IMR-90 (cell line): ENCODE measurements at regions not wholly inside any gene's neighbourhood (a gene's known extent, or its start where the extent isn't known, plus 50 kb on each side); places are given as distances from the start of the nearest gene placed in this dataset.

ENCODE experiments used
- ATAC-seq: fragments of 200-7000 bp; cut with Tn5 transposase; 2 replicates; pipeline ENCODE4 v1.9.1; 2020; ENCODE audit warnings: low read depth, mild to moderate bottlenecking, moderate library complexity
- BruUV-seq: library from RNA; stranded (reverse); fragments of 400-500 nt; replicated peaks from 2 replicates; lab custom pipeline; 2021; lab: Mats Ljungman, UMichigan
- CTCF ChIA-PET: fragments of 300-600 bp; formaldehyde crosslinking; extraction: SDS; loops from one replicate; lab custom pipeline; 2021; ENCODE audit warnings: antibody characterized with exemption; lab: Yijun Ruan, JAX
- POLR2A ChIA-PET: fragments of 300-600 bp; sonication (Branson Sonifier 250); formaldehyde crosslinking; loops from one replicate; lab custom pipeline; 2022; ENCODE audit warnings: antibody characterized with exemption; ENCODE audit not compliant: unreplicated experiment; lab: Charles Lee
- DNase-seq: peaks from one replicate; pipeline ENCODE4 v3.0.0; 2013
- H2AFZ ChIP-seq: replicated peaks from 2 replicates; pipeline ENCODE3; 2013; ENCODE audit warnings: low read length, mild to moderate bottlenecking; ENCODE audit not compliant: poor library complexity
- H2AK5ac ChIP-seq: 2 replicates; pipeline ENCODE4 v1.6.1; 2013; ENCODE audit warnings: low read depth, low read length, inconsistent platforms
- H2AK9ac ChIP-seq: replicated peaks from 2 replicates; pipeline ENCODE3; 2013; ENCODE audit warnings: mild to moderate bottlenecking, low read depth, low read length, moderate library complexity; ENCODE audit not compliant: poor library complexity
- H2BK120ac ChIP-seq: 2 replicates; pipeline ENCODE4 v1.6.1; 2013; ENCODE audit warnings: low read depth, low read length, inconsistent platforms
- H2BK15ac ChIP-seq: 3 replicates; pipeline ENCODE4 v1.6.1; 2013; ENCODE audit warnings: low read depth, low read length, inconsistent platforms
- H2BK20ac ChIP-seq: 2 replicates; pipeline ENCODE4 v1.6.1; 2013; ENCODE audit warnings: low read depth, mild to moderate bottlenecking, inconsistent platforms, low read length, moderate library complexity
- H2BK5ac ChIP-seq: 2 replicates; pipeline ENCODE4 v1.6.1; 2013; ENCODE audit warnings: mild to moderate bottlenecking, low read depth, low read length, inconsistent platforms; ENCODE audit not compliant: poor library complexity, severe bottlenecking
- H3K14ac ChIP-seq: replicated peaks from 2 replicates; pipeline ENCODE4 v1.6.1; 2013; ENCODE audit warnings: low read depth, low read length, inconsistent platforms
- H3K18ac ChIP-seq: 2 replicates; pipeline ENCODE4 v1.6.1; 2013; ENCODE audit warnings: low read depth, low read length, control low read depth
- H3K23ac ChIP-seq: 2 replicates; pipeline ENCODE4 v1.6.1; 2013; ENCODE audit warnings: low read depth, low read length, inconsistent platforms
- H3K27ac ChIP-seq: 2 replicates; pipeline ENCODE4 v1.5.1; 2013; ENCODE audit warnings: mild to moderate bottlenecking, control low read depth, low read length; ENCODE audit not compliant: insufficient read depth
- H3K27me3 ChIP-seq: 2 replicates; pipeline ENCODE4 v1.6.1; 2013; ENCODE audit warnings: low read length; ENCODE audit not compliant: control insufficient read depth, insufficient read depth
- H3K36me3 ChIP-seq: 2 replicates; pipeline ENCODE4 v1.6.1; 2013; ENCODE audit warnings: low read length, mixed read lengths; ENCODE audit not compliant: control insufficient read depth, insufficient read depth
- H3K4ac ChIP-seq: 2 replicates; pipeline ENCODE4 v1.6.1; 2013; ENCODE audit warnings: low read depth, low read length, inconsistent platforms
- H3K4me1 ChIP-seq: 2 replicates; pipeline ENCODE4 v1.6.1; 2013; ENCODE audit warnings: low read length, mixed read lengths; ENCODE audit not compliant: control insufficient read depth, insufficient read depth
- H3K4me2 ChIP-seq: 2 replicates; pipeline ENCODE4 v1.6.1; 2013; ENCODE audit warnings: low read depth, mild to moderate bottlenecking, control low read depth, low read length, moderate library complexity
- H3K4me3 ChIP-seq: 2 replicates; pipeline ENCODE4 v1.5.1; 2013; ENCODE audit warnings: low read depth, mild to moderate bottlenecking, control low read depth, low read length, moderate library complexity; ENCODE audit not compliant: insufficient read depth
- H3K56ac ChIP-seq: 2 replicates; pipeline ENCODE4 v1.6.1; 2013; ENCODE audit warnings: low read length, inconsistent platforms; ENCODE audit not compliant: insufficient read depth; ENCODE audit errors: extremely low read depth
- H3K79me1 ChIP-seq, 2 experiments: 2 replicates each; pipeline ENCODE4 v1.6.1; 2013; ENCODE audit warnings: low read length in 2 of 2, inconsistent platforms in 1 of 2, low read depth in 1 of 2
- H3K9ac ChIP-seq: 2 replicates; pipeline ENCODE4 v1.6.1; 2013; ENCODE audit warnings: low read depth, low read length, control low read depth
- H3K9me1 ChIP-seq: 2 replicates; pipeline ENCODE4 v1.6.1; 2013; ENCODE audit warnings: low read length, inconsistent platforms; ENCODE audit not compliant: insufficient read depth
- H3K9me3 ChIP-seq: 2 replicates; pipeline ENCODE4 v1.6.1; 2013; ENCODE audit warnings: low read length; ENCODE audit not compliant: control insufficient read depth, insufficient read depth
- H4K20me1 ChIP-seq: 2 replicates; pipeline ENCODE4 v1.6.1; 2013; ENCODE audit warnings: low read length, inconsistent platforms; ENCODE audit not compliant: insufficient read depth
- H4K5ac ChIP-seq: 2 replicates; pipeline ENCODE4 v1.6.1; 2013; ENCODE audit warnings: mild to moderate bottlenecking, low read depth, low read length, control low read depth
- H4K8ac ChIP-seq, 2 experiments: 2 replicates each; pipeline ENCODE4 v1.6.1; 2013; ENCODE audit warnings: low read depth in 2 of 2, low read length in 2 of 2, control low read depth in 1 of 2, inconsistent platforms in 1 of 2
- H4K91ac ChIP-seq: 2 replicates; pipeline ENCODE4 v1.6.1; 2013; ENCODE audit warnings: low read depth, low read length, inconsistent platforms; ENCODE audit not compliant: insufficient read depth
- BHLHE40 ChIP-seq: fragments of 150-350 bp; IDR thresholded peaks from 2 replicates; pipeline ENCODE4 v1.6.1; 2016; ENCODE audit warnings: mild to moderate bottlenecking, low read depth, low read length
- FOS ChIP-seq: fragments of 150-350 bp; IDR thresholded peaks from 2 replicates; pipeline ENCODE4 v1.6.1; 2016; ENCODE audit warnings: low read depth, low read length
- MAFK ChIP-seq: IDR thresholded peaks from 2 replicates; pipeline ENCODE4 v1.6.1; 2012; ENCODE audit warnings: low read depth, low read length, improper control_type of control experiment
- MAZ ChIP-seq: IDR thresholded peaks from 2 replicates; pipeline ENCODE4 v1.6.1; 2012; ENCODE audit warnings: low read depth, mild to moderate bottlenecking, low read length, improper control_type of control experiment, moderate library complexity, borderline replicate concordance
- NFE2L2 ChIP-seq: fragments of 150-350 bp; IDR thresholded peaks from 2 replicates; pipeline ENCODE4 v1.6.1; 2016; ENCODE audit warnings: low read depth, mild to moderate bottlenecking, low read length
- RAD21 ChIP-seq: IDR thresholded peaks from 2 replicates; pipeline ENCODE4 v1.6.1; 2012; ENCODE audit warnings: low read length, improper control_type of control experiment
- RCOR1 ChIP-seq: IDR thresholded peaks from 2 replicates; pipeline ENCODE4 v1.6.1; 2012; ENCODE audit warnings: mild to moderate bottlenecking, low read length, improper control_type of control experiment; ENCODE audit not compliant: insufficient replicate concordance
- RFX5 ChIP-seq: IDR thresholded peaks from 2 replicates; pipeline ENCODE4 v1.8.0; 2012; ENCODE audit warnings: low read depth, mild to moderate bottlenecking, low read length, moderate library complexity
- SMC3 ChIP-seq: fragments of 150-350 bp; IDR thresholded peaks from 2 replicates; pipeline ENCODE4 v1.6.1; 2016; ENCODE audit warnings: low read depth, mild to moderate bottlenecking, antibody characterized with exemption, low read length, moderate library complexity
- WGBS, 2 experiments: methylation state at CpG; one replicate each; pipeline versions ENCODE4 v1.1.5 to v1.1.7; 2013; ENCODE audit warnings: missing lambda C conversion rate in 2 of 2; ENCODE audit not compliant: insufficient read length in 1 of 2; ENCODE audit errors: extremely low coverage in 2 of 2; 5-methylcytosine and 5-hydroxymethylcytosine counted together
- dilution Hi-C: fragments of 300-500 bp; cut with HindIII; formaldehyde crosslinking; loops from one replicate; pipeline ENCODE4 v1.14.3; 2018; ENCODE audit warnings: low sequenced_read_pairs; ENCODE audit not compliant: unreplicated experiment
- in situ Hi-C: fragments of 300-500 bp; cut with MboI; formaldehyde crosslinking; loops from 3 replicates; pipeline ENCODE4 v1.14.3; 2019; ENCODE audit warnings: low sequenced_read_pairs, inconsistent platforms, mixed read lengths
- intact Hi-C: fragments of 100-400 bp; cut with micrococcal nuclease; formaldehyde crosslinking; loops from 2 replicates; pipeline ENCODE4 v1.10.0; 2022
- TF ChIP-seq, protein P1 (sequence below): fragments of 150-350 bp; IDR thresholded peaks from 2 replicates; pipeline ENCODE4 v1.6.1; 2016; ENCODE audit warnings: low read depth, mild to moderate bottlenecking, low read length, moderate library complexity, borderline replicate concordance
- TF ChIP-seq, protein P2 (sequence below): conservative IDR thresholded peaks from 2 replicates; pipeline ENCODE4 v1.5.1; 2012; ENCODE audit warnings: mild to moderate bottlenecking, low read depth, low read length, improper control_type of control experiment
- TF ChIP-seq, protein P3 (sequence below): fragments of 150-350 bp; IDR thresholded peaks from 2 replicates; pipeline ENCODE4 v1.6.1; 2017; ENCODE audit warnings: mild to moderate bottlenecking, antibody characterized with exemption, low read length, low read depth

DNA sequence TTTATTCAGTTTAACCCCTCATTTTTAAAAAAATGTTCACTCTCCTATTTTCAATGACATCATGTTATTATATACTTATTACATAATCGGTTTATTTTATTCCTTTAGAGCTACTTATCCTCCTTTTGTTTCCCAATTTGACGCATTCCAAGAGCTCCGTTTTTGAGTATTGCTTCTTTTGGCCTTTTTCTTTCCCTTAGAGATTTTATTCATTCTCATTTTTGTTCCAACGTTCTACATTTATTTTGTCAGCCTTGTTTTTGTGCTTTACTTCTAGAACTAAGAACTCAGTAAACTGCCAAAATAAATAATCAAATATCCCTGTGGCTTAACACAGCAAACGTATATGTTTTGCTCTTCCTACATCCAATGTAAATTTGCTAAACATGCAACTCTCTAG is 769.1 kb downstream of the NCAM2 start:
- in situ Hi-C loops (no loop called here), dilution Hi-C loops (no loop called here), intact Hi-C loops (no loop called here)
- Histone ChIP-seq H3K36me3 (no peaks in the 10 kb centered on the region), H4K5ac (no peak overlapping the region), H4K8ac (no peak overlapping the region), H3K4ac (no peak overlapping the region), H2BK20ac (no peak overlapping the region), H3K56ac (no peak overlapping the region), H3K9me3 (no peaks in the 10 kb centered on the region), H2AFZ (no peak overlapping the region), H2BK120ac (no peak overlapping the region), H3K14ac (no peak overlapping the region), H3K18ac (no peak overlapping the region), H3K4me2 (no peak overlapping the region), H2AK9ac (no peak overlapping the region), H3K27me3 (no peaks in the 10 kb centered on the region), H3K79me1 (no peaks in the 10 kb centered on the region), H3K4me1 (no peaks in the 10 kb centered on the region), H3K9ac (no peak overlapping the region), H2BK5ac (no peak overlapping the region), H4K20me1 (no peaks in the 10 kb centered on the region), H2AK5ac (no peak overlapping the region), H3K23ac (no peak overlapping the region), H3K27ac (no peak overlapping the region), H3K9me1 (no peaks in the 10 kb centered on the region), H4K91ac (no peak overlapping the region), H2BK15ac (no peak overlapping the region), H3K4me3 (no peak overlapping the region)
- WGBS, 2 experiments = no CpG with 5 or more reads among the region's 5 CpGs
- POLR2A ChIA-PET = no interaction called here
- BruUV-seq = no TSS peak
- ATAC-seq = no peak
- TF ChIP-seq SMC3 = no peak
- no peak for TF ChIP-seq RCOR1
- no peak for TF ChIP-seq RFX5
- TF ChIP-seq RAD21 = no peak
- TF ChIP-seq MAFK = no peak
- TF ChIP-seq NFE2L2 = no peak
- TF ChIP-seq BHLHE40 = no peak
- TF ChIP-seq, protein P1, sequence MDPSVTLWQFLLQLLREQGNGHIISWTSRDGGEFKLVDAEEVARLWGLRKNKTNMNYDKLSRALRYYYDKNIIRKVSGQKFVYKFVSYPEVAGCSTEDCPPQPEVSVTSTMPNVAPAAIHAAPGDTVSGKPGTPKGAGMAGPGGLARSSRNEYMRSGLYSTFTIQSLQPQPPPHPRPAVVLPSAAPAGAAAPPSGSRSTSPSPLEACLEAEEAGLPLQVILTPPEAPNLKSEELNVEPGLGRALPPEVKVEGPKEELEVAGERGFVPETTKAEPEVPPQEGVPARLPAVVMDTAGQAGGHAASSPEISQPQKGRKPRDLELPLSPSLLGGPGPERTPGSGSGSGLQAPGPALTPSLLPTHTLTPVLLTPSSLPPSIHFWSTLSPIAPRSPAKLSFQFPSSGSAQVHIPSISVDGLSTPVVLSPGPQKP = no peak
- TF ChIP-seq, protein P2, sequence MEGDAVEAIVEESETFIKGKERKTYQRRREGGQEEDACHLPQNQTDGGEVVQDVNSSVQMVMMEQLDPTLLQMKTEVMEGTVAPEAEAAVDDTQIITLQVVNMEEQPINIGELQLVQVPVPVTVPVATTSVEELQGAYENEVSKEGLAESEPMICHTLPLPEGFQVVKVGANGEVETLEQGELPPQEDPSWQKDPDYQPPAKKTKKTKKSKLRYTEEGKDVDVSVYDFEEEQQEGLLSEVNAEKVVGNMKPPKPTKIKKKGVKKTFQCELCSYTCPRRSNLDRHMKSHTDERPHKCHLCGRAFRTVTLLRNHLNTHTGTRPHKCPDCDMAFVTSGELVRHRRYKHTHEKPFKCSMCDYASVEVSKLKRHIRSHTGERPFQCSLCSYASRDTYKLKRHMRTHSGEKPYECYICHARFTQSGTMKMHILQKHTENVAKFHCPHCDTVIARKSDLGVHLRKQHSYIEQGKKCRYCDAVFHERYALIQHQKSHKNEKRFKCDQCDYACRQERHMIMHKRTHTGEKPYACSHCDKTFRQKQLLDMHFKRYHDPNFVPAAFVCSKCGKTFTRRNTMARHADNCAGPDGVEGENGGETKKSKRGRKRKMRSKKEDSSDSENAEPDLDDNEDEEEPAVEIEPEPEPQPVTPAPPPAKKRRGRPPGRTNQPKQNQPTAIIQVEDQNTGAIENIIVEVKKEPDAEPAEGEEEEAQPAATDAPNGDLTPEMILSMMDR = no peak
- TF ChIP-seq MAZ = no peak
- TF ChIP-seq, protein P3, sequence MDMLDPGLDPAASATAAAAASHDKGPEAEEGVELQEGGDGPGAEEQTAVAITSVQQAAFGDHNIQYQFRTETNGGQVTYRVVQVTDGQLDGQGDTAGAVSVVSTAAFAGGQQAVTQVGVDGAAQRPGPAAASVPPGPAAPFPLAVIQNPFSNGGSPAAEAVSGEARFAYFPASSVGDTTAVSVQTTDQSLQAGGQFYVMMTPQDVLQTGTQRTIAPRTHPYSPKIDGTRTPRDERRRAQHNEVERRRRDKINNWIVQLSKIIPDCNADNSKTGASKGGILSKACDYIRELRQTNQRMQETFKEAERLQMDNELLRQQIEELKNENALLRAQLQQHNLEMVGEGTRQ = no peak
- no peak for TF ChIP-seq FOS
- CTCF ChIA-PET = interaction anchor here (0.9 kb wide), 1 partner anchor 154 kb away, joined by 3 read pairs; no protein-coding TSS in a partner anchor
- no peak for DNase-seq
